Fibroblast of mammary gland (primary cell): ENCODE measurements at regions not wholly inside any gene's neighbourhood (a gene's known extent, or its start where the extent isn't known, plus 50 kb on each side); places are given as distances from the start of the nearest gene placed in this dataset.

ENCODE experiments used
- DNase-seq: peaks from one replicate; pipeline ENCODE4 v3.0.0-alpha.2; 2010; ENCODE audit warnings: low read depth
- H3K4me3 ChIP-seq: 2 replicates; pipeline ENCODE4 v1.5.1; 2011; ENCODE audit warnings: low read depth, mild to moderate bottlenecking, low read length, moderate library complexity; ENCODE audit not compliant: control insufficient read depth
- TF ChIP-seq, protein P1 (sequence below): conservative IDR thresholded peaks from 2 replicates; pipeline ENCODE4 v1.5.1; 2011; ENCODE audit warnings: low read depth, low read length, inconsistent platforms; ENCODE audit not compliant: control insufficient read depth, insufficient read depth

DNA sequence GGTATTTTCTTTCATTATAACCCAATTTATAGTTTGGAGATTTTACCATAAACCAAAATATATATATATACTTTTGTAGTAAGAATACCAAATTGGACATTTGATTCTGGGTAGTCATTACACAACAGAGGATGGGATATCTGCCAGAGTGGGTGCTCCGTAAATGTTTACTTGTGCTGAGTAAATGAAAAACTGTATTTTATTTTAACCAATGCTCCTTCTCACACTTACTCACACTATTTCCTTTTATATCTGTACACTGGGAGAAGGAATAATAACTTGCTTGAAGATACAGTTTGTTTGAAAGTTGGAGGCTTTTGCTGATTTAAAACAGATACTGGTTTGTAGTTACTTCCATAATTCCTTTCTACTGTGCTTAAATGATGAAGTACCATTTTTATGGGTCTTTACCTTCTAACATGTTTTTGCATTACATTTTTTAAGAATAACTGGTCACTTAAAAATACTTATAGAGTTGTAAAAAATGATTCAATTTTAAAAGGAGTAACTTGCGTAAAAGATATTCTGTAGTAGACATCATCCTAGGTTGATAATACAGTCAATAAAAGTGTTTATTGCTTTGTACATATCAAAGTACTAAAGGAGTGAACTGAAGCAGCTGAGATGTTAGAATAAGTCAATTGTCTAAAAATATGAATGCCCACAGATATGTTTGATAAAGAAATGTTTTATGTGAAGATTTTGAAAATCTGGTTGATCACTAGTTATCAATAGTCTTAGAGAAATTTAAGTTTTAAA lies 411.7 kb downstream of the UTRN start:
- no peak overlapping the region for H3K4me3 ChIP-seq
- peak; percentile 25 for DNase-seq
- TF ChIP-seq, protein P1, sequence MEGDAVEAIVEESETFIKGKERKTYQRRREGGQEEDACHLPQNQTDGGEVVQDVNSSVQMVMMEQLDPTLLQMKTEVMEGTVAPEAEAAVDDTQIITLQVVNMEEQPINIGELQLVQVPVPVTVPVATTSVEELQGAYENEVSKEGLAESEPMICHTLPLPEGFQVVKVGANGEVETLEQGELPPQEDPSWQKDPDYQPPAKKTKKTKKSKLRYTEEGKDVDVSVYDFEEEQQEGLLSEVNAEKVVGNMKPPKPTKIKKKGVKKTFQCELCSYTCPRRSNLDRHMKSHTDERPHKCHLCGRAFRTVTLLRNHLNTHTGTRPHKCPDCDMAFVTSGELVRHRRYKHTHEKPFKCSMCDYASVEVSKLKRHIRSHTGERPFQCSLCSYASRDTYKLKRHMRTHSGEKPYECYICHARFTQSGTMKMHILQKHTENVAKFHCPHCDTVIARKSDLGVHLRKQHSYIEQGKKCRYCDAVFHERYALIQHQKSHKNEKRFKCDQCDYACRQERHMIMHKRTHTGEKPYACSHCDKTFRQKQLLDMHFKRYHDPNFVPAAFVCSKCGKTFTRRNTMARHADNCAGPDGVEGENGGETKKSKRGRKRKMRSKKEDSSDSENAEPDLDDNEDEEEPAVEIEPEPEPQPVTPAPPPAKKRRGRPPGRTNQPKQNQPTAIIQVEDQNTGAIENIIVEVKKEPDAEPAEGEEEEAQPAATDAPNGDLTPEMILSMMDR = no peak

DNA sequence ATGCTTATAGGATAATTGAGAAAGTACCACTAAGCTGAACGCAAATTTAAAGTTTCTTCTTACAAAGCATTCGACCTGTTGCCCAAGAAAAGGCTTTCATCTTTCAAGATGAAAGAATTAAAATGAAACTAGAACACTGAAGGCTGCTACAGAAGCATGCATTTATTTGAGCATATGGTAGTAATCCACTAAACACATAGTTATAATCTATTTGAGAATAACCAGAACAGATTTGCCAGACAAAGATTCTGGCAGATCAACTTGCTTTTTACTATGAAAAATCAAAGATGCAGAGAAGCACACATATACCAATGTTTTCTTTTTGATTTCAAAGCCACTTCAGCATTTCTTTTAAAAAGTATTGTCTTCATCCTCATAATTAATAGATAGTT lies 412.2 kb downstream of the UTRN start:
- TF ChIP-seq, protein P1 = no peak
- no peak for DNase-seq
- H3K4me3 ChIP-seq = no peak overlapping the region

DNA sequence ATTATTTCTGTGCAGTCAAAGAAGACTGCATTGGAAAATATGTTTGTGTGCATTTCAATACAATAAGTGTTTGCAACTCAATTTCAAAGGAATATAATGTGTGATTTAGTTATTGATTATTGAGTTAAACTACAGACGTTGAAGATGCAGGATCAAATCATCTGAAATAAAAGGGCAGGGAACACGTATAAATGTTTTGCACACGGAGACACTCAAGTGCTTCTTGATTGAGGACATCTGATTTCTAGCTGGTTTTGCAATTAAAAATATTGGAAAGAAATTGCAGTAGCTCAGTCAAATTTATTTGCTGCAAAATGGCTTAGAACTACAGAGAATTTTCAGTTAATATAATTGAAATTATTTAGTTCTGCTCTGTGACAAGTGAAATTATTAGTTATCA lies 412.7 kb downstream of the UTRN start:
- no peak overlapping the region for H3K4me3 ChIP-seq
- TF ChIP-seq, protein P1 = no peak
- no peak for DNase-seq

DNA sequence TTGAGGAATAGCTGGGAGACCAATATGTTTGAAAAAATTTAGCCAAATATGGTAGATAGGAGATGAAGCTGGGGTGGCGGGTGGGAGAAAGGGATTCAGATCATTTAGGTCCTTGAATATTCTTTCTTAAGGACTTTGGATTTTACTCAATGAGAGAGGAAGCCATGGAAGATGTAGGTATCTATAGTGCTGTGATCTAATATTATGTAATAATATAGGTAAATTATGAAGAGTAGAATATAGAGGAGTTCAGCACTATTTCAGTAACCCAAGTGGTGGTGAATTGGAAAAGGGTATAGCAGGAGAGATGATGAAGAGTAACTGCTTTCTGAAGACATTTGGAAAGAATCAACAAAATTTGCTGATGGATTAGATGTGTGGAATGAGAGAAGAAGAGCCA lies 417.6 kb downstream of the UTRN start:
- TF ChIP-seq, protein P1 = no peak
- H3K4me3 ChIP-seq = no peak overlapping the region
- no peak for DNase-seq

DNA sequence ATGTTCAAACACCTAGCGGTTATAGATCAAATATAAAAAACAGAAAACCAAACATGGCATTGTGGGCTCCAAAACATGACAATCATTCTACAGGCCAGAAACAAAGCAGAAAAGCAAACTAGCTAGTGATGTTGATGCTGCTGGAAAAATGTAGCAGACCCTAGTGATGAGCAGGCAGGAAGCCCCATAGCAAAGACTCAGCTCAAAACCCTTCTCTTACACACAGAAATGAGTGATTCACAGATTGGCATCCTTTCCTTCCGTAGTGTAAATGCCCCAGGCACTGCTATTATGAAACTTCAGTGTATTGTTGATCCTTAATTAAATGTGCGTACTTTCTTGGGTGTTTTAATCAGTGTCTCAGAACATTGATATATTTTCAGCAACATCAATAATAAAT lies 425.1 kb downstream of the UTRN start:
- peak; percentile 89 for DNase-seq
- no peak overlapping the region for H3K4me3 ChIP-seq
- TF ChIP-seq, protein P1 = no peak

DNA sequence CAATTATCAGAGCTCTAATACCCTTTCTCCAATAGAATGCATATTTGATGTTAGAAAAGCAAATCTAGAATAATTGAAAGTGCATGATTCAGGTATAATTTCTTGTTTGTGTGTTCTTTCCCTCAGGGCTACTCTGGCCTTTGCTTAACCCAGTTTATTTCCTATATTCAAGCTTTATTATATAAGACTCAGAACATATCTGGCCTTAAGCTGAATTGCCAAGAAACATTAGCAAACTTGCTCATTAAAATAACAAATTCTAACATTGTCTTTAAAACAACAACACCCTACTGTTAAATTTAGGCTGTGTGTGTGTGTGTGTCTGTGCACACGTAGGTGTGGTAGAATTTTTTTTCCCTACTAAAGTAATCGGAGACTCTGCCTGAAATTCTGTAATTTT lies 426.5 kb downstream of the UTRN start:
- H3K4me3 ChIP-seq = no peak overlapping the region
- DNase-seq = no peak
- TF ChIP-seq, protein P1 = no peak
